PFSK-1 (cell line): ENCODE measurements at regions not wholly inside any gene's neighbourhood (a gene's known extent, or its start where the extent isn't known, plus 50 kb on each side); places are given as distances from the start of the nearest gene placed in this dataset.

ENCODE experiments used
- POLR2AphosphoS5 ChIP-seq: IDR thresholded peaks from 2 replicates; pipeline ENCODE4 v1.6.1; 2012; ENCODE audit warnings: low read depth, mild to moderate bottlenecking, control low read depth, low read length, moderate library complexity
- SIN3A ChIP-seq: IDR thresholded peaks from 2 replicates; pipeline ENCODE4 v1.6.1; 2012; ENCODE audit warnings: mild to moderate bottlenecking, low read length, moderate library complexity, borderline replicate concordance; ENCODE audit not compliant: insufficient read depth
- TAF1 ChIP-seq: IDR thresholded peaks from 2 replicates; pipeline ENCODE4 v1.6.1; 2012; ENCODE audit warnings: low read length, control low read depth, borderline replicate concordance; ENCODE audit not compliant: insufficient read depth
- TF ChIP-seq, protein P1 (sequence below), 2 experiments: IDR thresholded peaks; 2 replicates each; pipeline versions ENCODE4 v1.6.1 to v1.8.0; 2011 to 2012; ENCODE audit warnings: low read depth in 2 of 2, low read length in 2 of 2, control low read depth in 1 of 2, inconsistent platforms in 1 of 2, mild to moderate bottlenecking in 1 of 2, moderate library complexity in 1 of 2; ENCODE audit not compliant: insufficient read depth in 1 of 2

GRCh38 chr1:79380078-79380477 is 373.5 kb upstream of the ADGRL4 start:
- TF ChIP-seq, protein P1, sequence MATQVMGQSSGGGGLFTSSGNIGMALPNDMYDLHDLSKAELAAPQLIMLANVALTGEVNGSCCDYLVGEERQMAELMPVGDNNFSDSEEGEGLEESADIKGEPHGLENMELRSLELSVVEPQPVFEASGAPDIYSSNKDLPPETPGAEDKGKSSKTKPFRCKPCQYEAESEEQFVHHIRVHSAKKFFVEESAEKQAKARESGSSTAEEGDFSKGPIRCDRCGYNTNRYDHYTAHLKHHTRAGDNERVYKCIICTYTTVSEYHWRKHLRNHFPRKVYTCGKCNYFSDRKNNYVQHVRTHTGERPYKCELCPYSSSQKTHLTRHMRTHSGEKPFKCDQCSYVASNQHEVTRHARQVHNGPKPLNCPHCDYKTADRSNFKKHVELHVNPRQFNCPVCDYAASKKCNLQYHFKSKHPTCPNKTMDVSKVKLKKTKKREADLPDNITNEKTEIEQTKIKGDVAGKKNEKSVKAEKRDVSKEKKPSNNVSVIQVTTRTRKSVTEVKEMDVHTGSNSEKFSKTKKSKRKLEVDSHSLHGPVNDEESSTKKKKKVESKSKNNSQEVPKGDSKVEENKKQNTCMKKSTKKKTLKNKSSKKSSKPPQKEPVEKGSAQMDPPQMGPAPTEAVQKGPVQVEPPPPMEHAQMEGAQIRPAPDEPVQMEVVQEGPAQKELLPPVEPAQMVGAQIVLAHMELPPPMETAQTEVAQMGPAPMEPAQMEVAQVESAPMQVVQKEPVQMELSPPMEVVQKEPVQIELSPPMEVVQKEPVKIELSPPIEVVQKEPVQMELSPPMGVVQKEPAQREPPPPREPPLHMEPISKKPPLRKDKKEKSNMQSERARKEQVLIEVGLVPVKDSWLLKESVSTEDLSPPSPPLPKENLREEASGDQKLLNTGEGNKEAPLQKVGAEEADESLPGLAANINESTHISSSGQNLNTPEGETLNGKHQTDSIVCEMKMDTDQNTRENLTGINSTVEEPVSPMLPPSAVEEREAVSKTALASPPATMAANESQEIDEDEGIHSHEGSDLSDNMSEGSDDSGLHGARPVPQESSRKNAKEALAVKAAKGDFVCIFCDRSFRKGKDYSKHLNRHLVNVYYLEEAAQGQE (IDR thresholded peaks at IDR 0.05; ENCODE audit: insufficient read depth in 1 of 2, low read depth in 2 of 2, low read length in 2 of 2) = no peak
- TF ChIP-seq TAF1 (no peak), POLR2AphosphoS5 (no peak), SIN3A (no peak)
